Nephron (organoid): ENCODE measurements at regions not wholly inside any gene's neighbourhood (a gene's known extent, or its start where the extent isn't known, plus 50 kb on each side); places are given as distances from the start of the nearest gene placed in this dataset.

ENCODE experiments used
- H3K27ac Mint-ChIP-seq, 3 experiments: 2 replicates each; pipeline ENCODE4 v1.8.0; 2020; ENCODE audit warnings: mixed read lengths in 3 of 3, mild to moderate bottlenecking in 2 of 3, moderate library complexity in 1 of 3
- H3K27me3 Mint-ChIP-seq: 2 replicates; pipeline ENCODE4 v1.8.0; 2021; ENCODE audit warnings: low read depth, mild to moderate bottlenecking, moderate library complexity, mixed read lengths
- H3K36me3 Mint-ChIP-seq: 2 replicates; pipeline ENCODE4 v1.8.0; 2020; ENCODE audit warnings: low read depth, mixed read lengths
- H3K4me1 Mint-ChIP-seq: 2 replicates; pipeline ENCODE4 v1.8.0; 2020; ENCODE audit warnings: mixed read lengths
- H3K4me3 Mint-ChIP-seq, 3 experiments: 2 replicates each; pipeline ENCODE4 v1.8.0; 2020; ENCODE audit warnings: mild to moderate bottlenecking in 3 of 3, mixed read lengths in 3 of 3, moderate library complexity in 2 of 3
- H3K9me3 Mint-ChIP-seq: 2 replicates; pipeline ENCODE4 v1.8.0; 2020; ENCODE audit warnings: mixed read lengths
- CTCF ChIP-seq, 3 experiments: fragments of 200-600 bp; sonication (generic); IDR thresholded peaks; one replicate each; pipeline ENCODE4 v1.5.0; 2021; ENCODE audit warnings: antibody characterized with exemption in 3 of 3; ENCODE audit not compliant: unreplicated experiment in 3 of 3

- H3K4me3 Mint-ChIP-seq = no peak overlapping the region
- no peak for TF ChIP-seq CTCF (IDR thresholded peaks at IDR 0.05; ENCODE audit: unreplicated experiment in 3 of 3)
- no peaks in the 10 kb centered on the region for H3K36me3 Mint-ChIP-seq
- H3K9me3 Mint-ChIP-seq = no peaks in the 10 kb centered on the region
- no peaks in the 10 kb centered on the region for H3K4me1 Mint-ChIP-seq
- peaks cover 15% of the 10 kb centered on the region for H3K27me3 Mint-ChIP-seq
- no peak overlapping the region for H3K27ac Mint-ChIP-seq
Measured at GRCh38 chr2:20125616-20126015, 74.2 kb upstream of the LAPTM4A start.

GRCh38 chr2:20125164-20125563 is 73.7 kb upstream of the LAPTM4A start:
- TF ChIP-seq CTCF (IDR thresholded peaks at IDR 0.05; ENCODE audit: unreplicated experiment in 3 of 3) = no peak
- no peak overlapping the region for H3K4me3 Mint-ChIP-seq
- H3K27ac Mint-ChIP-seq = no peak overlapping the region
- no peaks in the 10 kb centered on the region for H3K9me3 Mint-ChIP-seq
- H3K36me3 Mint-ChIP-seq = no peaks in the 10 kb centered on the region
- H3K27me3 Mint-ChIP-seq = peaks cover 15% of the 10 kb centered on the region
- no peaks in the 10 kb centered on the region for H3K4me1 Mint-ChIP-seq

- Mint-ChIP-seq H3K4me3 (no peak overlapping the region), H3K9me3 (no peaks in the 10 kb centered on the region), H3K27ac (no peak overlapping the region), H3K36me3 (no peaks in the 10 kb centered on the region), H3K27me3 (peaks cover 15% of the 10 kb centered on the region), H3K4me1 (no peaks in the 10 kb centered on the region)
- no peak for TF ChIP-seq CTCF (IDR thresholded peaks at IDR 0.05; ENCODE audit: unreplicated experiment in 3 of 3)
Measured at GRCh38 chr2:20123871-20124594, 72.6 kb upstream of the LAPTM4A start.

GRCh38 chr2:20122864-20123263 is 71.4 kb upstream of the LAPTM4A start:
- Mint-ChIP-seq H3K4me3 (no peak overlapping the region), H3K36me3 (no peaks in the 10 kb centered on the region), H3K9me3 (no peaks in the 10 kb centered on the region), H3K4me1 (no peaks in the 10 kb centered on the region), H3K27ac (no peak overlapping the region), H3K27me3 (peaks cover 15% of the 10 kb centered on the region)
- TF ChIP-seq CTCF (IDR thresholded peaks at IDR 0.05; ENCODE audit: unreplicated experiment in 3 of 3) = no peak

GRCh38 chr2:20120569-20121416 is 69.4 kb upstream of the LAPTM4A start:
- no peak overlapping the region for H3K27ac Mint-ChIP-seq
- no peak for TF ChIP-seq CTCF (IDR thresholded peaks at IDR 0.05; ENCODE audit: unreplicated experiment in 3 of 3)
- H3K4me3 Mint-ChIP-seq = no peak overlapping the region
- no peaks in the 10 kb centered on the region for H3K9me3 Mint-ChIP-seq
- H3K27me3 Mint-ChIP-seq = peaks cover 20% of the 10 kb centered on the region
- no peaks in the 10 kb centered on the region for H3K36me3 Mint-ChIP-seq
- no peaks in the 10 kb centered on the region for H3K4me1 Mint-ChIP-seq
